Midbrain (tissue), 1 donor: ENCODE measurements at regions not wholly inside any gene's neighbourhood (a gene's known extent, or its start where the extent isn't known, plus 50 kb on each side); places are given as distances from the start of the nearest gene placed in this dataset.
"Not testable (repeated sequence)": the region's sequence is repeated elsewhere in the genome, so short reads cannot be mapped to it uniquely, and the experiment has no call there.

ENCODE experiments used
- DNase-seq: peaks from one replicate; lab custom pipeline; 2025; lab: John Stamatoyannopoulos, UW

DNA sequence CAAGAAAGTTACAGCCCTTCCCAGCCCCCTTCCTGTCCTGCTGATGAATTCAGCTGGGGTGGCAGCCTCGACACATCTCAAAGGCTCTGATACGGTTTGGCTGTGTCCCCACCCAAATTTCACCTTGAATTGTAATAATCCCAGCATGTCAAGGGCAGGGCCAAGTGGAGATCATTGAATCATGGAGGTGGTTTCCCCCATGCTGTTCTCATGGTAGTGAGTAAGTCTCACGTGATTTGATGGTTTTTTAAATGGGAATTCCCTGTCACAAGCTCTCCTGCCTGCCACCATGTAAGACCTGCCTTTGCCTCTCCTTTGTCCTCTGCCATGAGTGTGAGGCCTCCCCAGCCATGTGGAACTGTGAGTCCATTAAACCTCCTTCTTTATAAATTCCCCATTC is 163.2 kb upstream of the FOXF1 start:
- DNase-seq: no peak

DNA sequence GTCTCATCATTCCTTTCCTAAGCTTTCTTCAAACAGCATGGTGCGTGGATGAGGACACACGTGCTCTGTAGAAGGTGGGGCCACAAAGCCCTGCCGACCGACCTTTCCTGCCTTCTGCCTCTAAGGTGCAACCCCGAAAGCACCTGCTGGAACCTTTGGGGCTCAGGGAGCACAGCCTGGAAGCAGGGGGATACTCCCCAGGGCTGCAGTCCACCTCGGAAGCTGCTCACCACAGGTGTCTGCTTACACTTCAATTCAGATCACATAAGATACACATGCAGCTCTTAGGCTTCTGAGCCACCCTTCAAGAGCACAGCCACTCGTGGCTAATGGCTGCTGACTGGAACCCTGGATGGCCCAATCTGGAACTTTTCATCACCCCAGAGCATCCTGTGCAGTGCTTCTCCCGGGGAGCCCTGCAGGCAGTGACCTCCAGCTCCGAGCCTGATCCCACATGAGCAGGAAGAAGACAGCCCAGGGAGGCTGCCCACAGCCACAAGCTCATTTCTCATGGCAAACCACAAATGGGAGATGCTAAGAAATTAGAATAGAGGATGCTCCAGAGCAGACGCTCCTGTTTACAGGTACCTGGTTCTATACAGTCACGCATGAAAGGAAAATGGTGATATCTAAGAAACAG is 162.3 kb upstream of the FOXF1 start:
- no peak for DNase-seq

GRCh38 chr16:86349338-86349900 is 160.9 kb upstream of the FOXF1 start:
- DNase-seq: no peak

DNA sequence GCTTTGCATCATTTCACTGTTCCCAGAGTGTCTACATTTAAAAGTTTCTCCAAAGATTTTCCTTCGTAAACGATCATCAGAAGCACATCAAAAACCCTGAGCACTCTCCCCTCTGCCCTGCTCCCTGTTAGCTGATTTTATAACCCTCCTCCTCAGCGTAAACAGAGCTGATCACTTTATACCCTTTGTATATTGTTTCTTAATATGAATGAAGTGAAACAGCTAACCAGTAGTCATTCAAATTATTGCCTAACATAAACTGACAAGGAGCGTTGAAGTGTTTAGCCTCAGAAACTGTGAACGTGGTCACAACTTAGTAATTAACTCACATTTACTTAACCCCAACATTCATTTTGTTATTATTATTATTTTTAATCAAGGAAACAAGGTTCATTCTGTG is 160.0 kb upstream of the FOXF1 start:
- no peak for DNase-seq

DNA sequence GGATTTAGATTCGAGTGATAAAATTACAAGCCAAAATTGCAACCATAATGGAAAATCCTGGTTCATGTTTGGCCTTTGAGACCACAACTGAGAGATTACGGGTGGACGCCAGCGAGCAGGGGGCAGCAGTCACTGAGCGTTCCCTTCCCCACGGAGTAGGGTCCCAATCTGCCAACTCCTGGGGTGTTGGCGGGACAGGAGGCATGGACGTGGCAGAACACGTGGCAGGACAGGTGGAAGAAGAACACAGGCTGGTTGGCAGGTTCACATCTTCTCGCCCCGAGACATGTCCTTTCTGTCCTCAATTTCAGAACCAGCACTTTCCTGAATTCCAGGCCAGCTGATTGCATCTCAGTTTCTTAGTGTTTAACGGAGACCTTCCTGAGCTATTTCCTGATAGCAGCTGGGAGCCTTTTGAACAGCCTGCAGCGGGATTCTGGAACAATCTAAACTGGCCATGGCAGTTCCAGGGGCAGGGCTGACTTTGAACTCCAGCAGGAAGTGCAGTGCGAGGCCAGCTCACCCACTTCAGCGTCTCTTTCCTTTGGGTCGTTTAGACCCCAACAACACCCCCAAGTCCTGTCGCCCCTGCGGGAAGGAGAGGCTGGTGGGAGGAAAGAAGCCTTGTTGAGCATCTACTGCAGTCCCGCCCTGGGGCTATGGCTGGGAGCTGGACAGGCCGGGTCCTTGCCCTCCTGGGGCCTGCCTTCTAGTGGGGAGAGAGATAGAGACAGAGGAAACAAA is 159.1 kb upstream of the FOXF1 start:
- DNase-seq: no peak

DNA sequence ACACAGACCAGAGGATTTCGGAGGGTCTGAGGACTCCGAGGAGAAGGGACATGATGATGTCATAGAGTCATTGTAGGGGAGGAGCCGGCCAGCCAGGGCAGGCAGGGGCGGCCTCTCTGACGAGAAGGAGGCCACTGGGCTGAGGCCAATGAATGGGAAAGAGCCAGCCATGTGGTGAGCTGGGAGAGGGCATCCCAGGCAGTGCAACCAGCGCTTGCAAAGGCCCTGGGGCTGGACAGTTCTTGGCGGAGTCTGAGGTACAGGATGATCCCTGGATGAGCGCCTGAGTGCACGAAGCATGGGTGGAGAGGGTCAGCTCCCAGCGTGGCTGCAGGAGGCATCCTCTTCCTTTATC is 158.6 kb upstream of the FOXF1 start:
- DNase-seq: not testable (repeated sequence)

DNA sequence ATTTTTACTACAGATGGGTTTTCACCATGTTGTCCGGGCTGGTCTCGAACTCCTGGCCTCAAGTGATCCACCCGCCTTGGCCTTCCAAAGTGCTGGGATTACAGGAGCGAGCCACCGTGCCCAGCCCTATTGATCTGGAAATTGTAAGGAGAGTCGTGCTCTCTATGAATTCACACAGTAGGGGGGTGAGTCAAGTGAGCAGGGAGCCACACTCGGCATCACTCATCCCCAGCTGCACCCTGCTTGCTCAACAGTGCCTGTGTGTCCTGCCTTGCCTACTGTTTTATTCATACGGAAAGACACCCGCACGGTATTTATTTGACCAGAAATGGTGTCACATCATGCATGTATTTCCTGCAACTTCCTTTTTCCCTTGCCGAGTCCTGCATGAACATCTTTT is 157.2 kb upstream of the FOXF1 start:
- no peak for DNase-seq

DNA sequence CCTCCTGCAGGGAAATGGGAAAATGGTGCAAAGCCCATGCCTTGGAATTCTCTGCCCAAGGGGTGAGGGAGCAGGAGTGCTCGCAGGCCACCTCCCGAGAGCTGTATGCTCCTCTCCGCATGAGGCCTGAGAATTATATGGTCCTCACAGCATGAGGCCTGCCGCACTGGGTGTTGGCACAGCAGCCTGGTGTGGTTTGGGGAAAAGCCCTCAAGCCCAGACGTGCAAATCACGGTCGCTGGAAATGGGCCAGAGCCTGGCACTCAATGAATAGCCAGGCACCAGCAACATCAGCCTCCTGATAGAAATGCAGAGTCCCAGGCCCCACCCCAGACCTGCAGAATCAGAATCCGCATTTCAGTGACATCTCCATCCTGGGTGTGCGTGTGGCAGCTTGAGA is 156.4 kb upstream of the FOXF1 start:
- DNase-seq: no peak

DNA sequence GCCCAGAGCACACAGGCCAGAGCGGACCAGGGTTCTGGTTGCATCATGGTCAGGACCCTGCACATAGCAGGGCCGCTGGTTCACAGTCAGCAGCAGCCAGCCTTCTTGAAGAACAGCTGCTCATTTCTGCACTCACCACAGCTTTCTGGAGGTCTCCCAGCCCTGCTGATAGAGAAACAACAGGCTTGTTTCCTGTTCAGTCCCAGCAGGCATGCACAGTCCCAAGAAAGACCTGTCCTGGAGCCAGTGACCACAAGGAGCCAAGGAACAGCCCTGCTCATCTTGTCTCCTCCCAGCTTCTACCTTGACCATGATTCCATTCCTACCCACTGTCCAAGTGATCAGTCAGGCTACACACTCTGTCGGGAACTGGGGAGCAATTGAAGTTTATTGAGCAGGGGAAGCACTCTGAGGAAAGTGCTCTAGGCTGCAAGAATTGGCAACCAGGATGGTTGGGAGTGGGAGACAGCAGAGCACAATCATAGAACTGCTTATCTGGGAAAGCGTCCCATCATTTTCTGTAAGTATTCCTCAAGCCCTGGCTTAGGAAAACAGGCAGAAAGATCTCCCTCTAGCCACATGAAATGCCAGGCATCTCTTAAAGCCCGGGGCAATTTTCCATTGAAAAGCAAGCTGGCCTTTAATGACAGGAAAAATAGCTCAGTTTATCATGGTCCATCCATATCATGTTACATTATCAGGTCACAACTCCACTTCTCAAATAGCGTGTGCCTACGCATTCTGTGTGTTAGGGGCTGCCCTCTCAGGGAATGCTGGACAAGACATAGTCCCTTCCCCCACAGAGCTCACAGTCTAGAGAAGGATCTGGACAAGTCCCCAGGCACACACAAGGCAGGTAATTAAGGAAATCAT is 155.4 kb upstream of the FOXF1 start:
- DNase-seq: no peak

GRCh38 chr16:86355531-86355930 is 154.8 kb upstream of the FOXF1 start:
- DNase-seq: no peak

DNA sequence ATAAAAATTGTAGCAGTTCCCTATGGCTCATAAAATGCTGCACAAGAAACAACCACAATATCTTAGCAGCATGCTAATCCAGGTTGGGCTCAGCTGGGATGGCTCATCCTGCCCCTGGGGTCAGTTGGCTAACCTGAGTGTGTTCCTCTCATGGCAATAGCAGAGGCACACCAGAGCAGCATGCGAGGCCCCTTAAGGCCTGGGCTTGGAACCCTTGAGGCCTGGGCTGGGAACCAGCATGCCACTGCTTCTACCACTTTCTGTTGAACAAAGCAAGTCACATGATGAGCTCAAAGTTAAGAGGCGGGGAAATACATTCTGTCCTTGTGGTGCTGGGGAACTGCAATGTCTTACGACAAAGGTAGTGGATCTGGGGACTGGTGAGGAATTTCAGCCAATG is 154.4 kb upstream of the FOXF1 start:
- no peak for DNase-seq

DNA sequence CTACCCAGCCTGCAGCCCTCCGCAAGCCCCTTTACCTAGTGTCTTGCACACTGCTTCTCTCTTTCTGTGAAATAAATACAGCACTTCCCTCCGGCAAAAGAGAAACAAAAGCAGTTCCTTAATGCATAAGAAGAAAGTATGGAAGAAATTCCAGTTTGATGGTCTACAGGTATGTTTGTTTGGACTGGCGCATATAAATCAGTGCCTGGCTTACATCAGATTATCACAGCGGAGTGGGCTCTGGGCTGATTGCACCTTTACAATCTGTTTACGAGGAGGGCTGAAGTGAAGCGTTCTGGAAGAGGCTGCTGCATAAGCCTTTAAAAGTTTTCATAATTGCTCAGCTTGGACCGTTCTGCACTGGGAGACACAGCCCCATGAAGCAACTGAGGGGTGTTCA is 153.5 kb upstream of the FOXF1 start:
- no peak for DNase-seq

DNA sequence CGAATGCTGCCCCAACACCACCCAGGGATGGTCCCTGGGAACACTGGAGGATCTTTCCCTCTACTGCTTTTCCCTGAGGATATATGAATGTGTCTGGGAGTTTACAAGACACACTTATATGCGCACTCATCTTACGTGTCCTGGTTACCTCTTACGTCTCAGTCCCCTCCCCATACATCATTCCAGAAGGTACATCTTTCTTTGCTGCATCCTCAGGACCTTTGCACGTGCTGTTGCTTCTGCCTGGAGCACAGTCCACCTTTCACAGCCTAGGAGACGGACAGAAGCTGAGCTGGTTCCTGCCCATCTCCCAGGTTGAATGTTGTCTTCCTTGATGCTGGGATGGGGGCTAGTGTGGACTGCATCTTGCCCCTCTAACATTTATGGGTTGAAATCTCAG is 153.0 kb upstream of the FOXF1 start:
- no peak for DNase-seq

GRCh38 chr16:86357950-86358349 is 152.4 kb upstream of the FOXF1 start:
- DNase-seq: no peak

DNA sequence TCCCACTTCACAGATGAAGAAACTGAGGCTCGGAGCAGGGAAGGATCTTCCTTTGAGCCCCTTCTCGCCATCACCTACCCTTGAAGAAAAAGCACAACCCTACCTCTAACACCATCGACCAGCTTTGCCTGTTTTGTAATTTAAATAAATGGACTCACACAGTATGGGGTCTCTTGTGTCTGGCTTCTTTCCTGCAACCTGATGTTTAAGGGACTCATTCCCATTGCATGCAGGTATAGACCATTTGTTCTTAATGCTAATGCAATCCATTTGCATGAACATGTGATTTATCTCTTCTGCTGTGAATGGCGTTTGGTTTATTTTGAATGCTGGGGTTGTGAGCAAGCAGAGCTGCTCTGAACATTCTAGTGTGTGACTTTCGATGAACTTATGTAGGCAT is 150.8 kb upstream of the FOXF1 start:
- DNase-seq: no peak

- DNase-seq: no peak
Observed at GRCh38 chr16:86362155-86362849, 148.0 kb upstream of the FOXF1 start.

- no peak for DNase-seq
Observed at GRCh38 chr16:86363057-86363490, 147.3 kb upstream of the FOXF1 start.

DNA sequence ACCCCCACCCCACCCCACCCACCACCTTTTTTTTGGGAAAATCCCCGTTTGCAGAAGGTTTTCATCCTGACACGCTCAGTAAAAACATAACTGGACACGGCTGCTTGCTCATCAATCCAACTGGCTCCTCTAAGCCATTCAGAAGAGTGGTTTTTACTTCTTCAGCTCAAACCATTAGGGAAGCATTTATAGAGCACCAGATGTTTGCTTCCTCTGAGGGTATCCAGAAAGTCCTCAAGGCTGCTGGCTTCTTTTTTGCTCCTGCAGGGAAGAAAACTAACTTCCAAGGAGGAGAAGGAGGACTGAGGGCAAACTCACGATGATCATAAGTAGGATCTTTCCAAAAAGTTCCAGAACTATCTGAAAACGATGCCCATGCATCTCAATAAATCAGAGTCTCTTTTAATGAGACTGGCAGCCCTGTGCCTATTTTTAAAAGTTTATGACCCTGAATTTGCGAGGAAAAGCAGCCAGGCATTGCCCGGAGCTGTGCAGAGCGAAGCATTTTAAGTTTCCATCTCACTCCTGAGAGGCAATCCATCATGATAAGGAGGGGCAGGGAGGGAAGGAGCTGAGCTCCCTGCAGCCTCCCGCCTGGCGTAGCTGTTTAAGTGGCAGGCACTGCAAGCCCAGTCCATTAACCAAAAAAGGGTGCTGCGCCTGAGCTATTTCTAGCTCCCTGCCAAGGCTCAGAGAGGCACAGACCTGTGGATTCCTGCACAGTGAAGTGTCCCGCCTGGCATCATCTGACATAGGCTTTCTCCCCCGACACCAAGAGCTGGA is 146.3 kb upstream of the FOXF1 start:
- DNase-seq: no peak

DNA sequence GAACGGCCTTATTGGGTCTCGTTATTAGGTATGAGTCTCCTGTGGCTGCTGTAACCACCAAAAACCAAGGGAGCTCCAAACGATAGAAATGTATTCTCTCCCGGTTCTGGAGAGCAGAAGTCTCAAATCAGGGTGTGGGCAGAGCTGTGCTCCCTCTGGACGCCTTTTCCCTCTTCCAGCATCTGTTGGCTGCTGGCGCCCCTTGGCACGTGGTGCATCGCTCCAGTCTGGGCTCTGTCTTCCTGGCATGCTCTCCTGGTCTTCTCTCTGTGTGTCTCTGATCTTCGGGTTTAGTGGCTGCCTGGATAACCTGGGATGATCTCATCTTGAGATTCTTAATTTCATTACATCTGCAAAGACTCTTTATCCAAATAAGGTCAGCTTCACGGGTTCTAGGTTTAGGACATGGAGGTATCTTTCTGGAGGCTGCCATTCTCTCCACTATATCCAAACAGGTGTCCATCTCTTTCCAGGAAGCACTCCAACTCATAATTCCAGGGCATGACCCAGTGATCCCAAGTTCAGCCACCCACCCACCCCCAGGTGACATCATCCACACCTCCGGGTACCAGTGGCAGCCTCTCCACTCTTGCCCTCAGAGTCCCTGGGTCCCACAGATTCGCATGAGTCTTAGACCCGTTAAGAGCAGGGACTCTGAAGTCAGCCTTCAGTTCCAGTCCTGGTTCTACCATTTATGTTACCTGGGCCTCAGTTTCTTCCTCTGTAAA is 145.5 kb upstream of the FOXF1 start:
- no peak for DNase-seq

DNA sequence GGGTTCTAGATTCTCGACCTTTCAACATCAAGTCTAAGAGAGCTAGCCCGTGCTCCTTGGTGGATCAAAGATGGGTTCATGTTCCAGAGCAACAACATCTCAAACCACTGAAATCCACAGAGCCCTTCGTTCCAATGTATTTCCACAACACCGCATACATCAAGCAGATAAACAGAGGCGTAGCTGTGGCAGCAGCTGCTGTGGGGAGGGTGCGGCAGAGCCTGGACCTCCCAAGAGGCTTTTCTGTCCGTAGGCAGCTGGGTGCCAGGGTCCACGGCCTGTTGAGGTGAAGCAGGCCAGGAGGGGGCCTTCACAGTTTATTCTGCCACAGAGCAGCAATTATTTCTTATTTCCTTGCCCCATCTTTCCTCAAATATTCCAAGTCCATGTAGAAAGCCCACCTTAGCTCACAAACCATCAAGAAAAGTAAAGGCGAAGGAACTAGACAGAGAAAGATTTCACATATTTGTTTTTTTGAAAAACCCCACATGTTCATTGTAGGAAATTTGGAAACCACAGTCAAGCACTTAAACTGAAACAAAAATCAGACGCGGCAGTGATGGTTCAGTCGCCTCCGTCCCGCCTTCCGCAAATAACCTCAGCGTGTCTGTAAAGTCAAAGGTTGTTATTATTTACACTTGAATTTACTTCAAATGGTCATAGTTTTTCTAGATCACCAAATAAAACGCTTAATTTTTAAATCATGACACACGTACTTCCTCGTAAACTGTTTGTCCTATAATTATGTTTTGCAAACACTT is 144.6 kb upstream of the FOXF1 start:
- DNase-seq: no peak
